Upper lobe of right lung (tissue), 1 donor: ENCODE measurements at regions not wholly inside any gene's neighbourhood (a gene's known extent, or its start where the extent isn't known, plus 50 kb on each side); places are given as distances from the start of the nearest gene placed in this dataset.

ENCODE experiments used
- ATAC-seq: fragments of 200-7000 bp; cut with Tn5 transposase; one replicate; pipeline ENCODE4 v1.9.1; 2020; ENCODE audit warnings: mild to moderate bottlenecking, moderate library complexity
- DNase-seq: peaks from one replicate; pipeline ENCODE4 v3.0.0-alpha.2; 2020
- H3K27ac ChIP-seq: fragments of 200-600 bp; one replicate; pipeline ENCODE4 v1.8.0; 2022
- H3K27me3 ChIP-seq: fragments of 200-600 bp; one replicate; pipeline ENCODE4 v1.8.0; 2022; ENCODE audit warnings: mild to moderate bottlenecking
- H3K36me3 ChIP-seq: fragments of 200-600 bp; one replicate; pipeline ENCODE4 v1.8.0; 2022
- H3K4me1 ChIP-seq: fragments of 200-600 bp; one replicate; pipeline ENCODE4 v1.8.0; 2022
- H3K4me3 ChIP-seq: fragments of 200-600 bp; one replicate; pipeline ENCODE4 v1.8.0; 2022; ENCODE audit warnings: mild to moderate bottlenecking
- H3K9me3 ChIP-seq: fragments of 200-600 bp; one replicate; pipeline ENCODE4 v1.8.0; 2022
- CTCF ChIP-seq: fragments of 200-600 bp; IDR thresholded peaks from one replicate; pipeline ENCODE4 v1.8.0; 2022; ENCODE audit warnings: antibody characterized with exemption
- intact Hi-C: fragments of 100-400 bp; cut with DNase I; formaldehyde crosslinking; loops from one replicate; pipeline ENCODE4 v1.11.0; 2022
- donor health status: DM: no; HTN: yes; CAD: no; lungs with severe emphysema.

- no peak for DNase-seq
- intact Hi-C loops, result no loop called here
- no peak for ATAC-seq
- Histone ChIP-seq H3K27ac (no peak overlapping the region), H3K27me3 (no peaks in the 10 kb centered on the region), H3K9me3 (no peaks in the 10 kb centered on the region), H3K4me3 (no peak overlapping the region), H3K36me3 (no peaks in the 10 kb centered on the region), H3K4me1 (no peaks in the 10 kb centered on the region)
- no peak for TF ChIP-seq CTCF
These were observed 826.3 kb downstream of the SLITRK6 start for GRCh38 chr13:84972907-84973306.

GRCh38 chr13:84962849-84963248 is 836.4 kb downstream of the SLITRK6 start:
- H3K27me3 ChIP-seq, result no peaks in the 10 kb centered on the region
- no peak for TF ChIP-seq CTCF
- H3K4me1 ChIP-seq, result no peaks in the 10 kb centered on the region
- DNase-seq, result no peak
- H3K4me3 ChIP-seq, result no peak overlapping the region
- H3K36me3 ChIP-seq, result no peaks in the 10 kb centered on the region
- H3K9me3 ChIP-seq, result no peaks in the 10 kb centered on the region
- ATAC-seq, result no peak
- intact Hi-C loops, result no loop called here
- no peak overlapping the region for H3K27ac ChIP-seq

GRCh38 chr13:84962141-84962750 is 837.0 kb downstream of the SLITRK6 start:
- Histone ChIP-seq H3K27ac (no peak overlapping the region), H3K4me3 (no peak overlapping the region), H3K36me3 (no peaks in the 10 kb centered on the region), H3K9me3 (no peaks in the 10 kb centered on the region), H3K4me1 (no peaks in the 10 kb centered on the region), H3K27me3 (no peaks in the 10 kb centered on the region)
- intact Hi-C loops, result no loop called here
- DNase-seq (peak; percentile 60), ATAC-seq (peak; percentile 39)
- TF ChIP-seq CTCF, result no peak

- Histone ChIP-seq H3K36me3 (no peaks in the 10 kb centered on the region), H3K27me3 (no peaks in the 10 kb centered on the region), H3K4me1 (no peaks in the 10 kb centered on the region), H3K4me3 (no peak overlapping the region), H3K9me3 (no peaks in the 10 kb centered on the region), H3K27ac (no peak overlapping the region)
- ATAC-seq (no peak), DNase-seq (peak; percentile 41)
- intact Hi-C loops, result no loop called here
- TF ChIP-seq CTCF, result no peak
These were observed 838.2 kb downstream of the SLITRK6 start for GRCh38 chr13:84961023-84961422.

GRCh38 chr13:84959818-84960217 is 839.4 kb downstream of the SLITRK6 start:
- Histone ChIP-seq H3K9me3 (no peaks in the 10 kb centered on the region), H3K27ac (no peak overlapping the region), H3K36me3 (no peaks in the 10 kb centered on the region), H3K27me3 (no peaks in the 10 kb centered on the region), H3K4me1 (no peaks in the 10 kb centered on the region), H3K4me3 (no peak overlapping the region)
- DNase-seq, result no peak
- TF ChIP-seq CTCF, result no peak
- no peak for ATAC-seq
- intact Hi-C loops, result no loop called here

GRCh38 chr13:84954636-84955035 is 844.6 kb downstream of the SLITRK6 start:
- H3K36me3 ChIP-seq, result no peaks in the 10 kb centered on the region
- no peak for TF ChIP-seq CTCF
- ATAC-seq (no peak), DNase-seq (no peak)
- H3K27me3 ChIP-seq, result no peaks in the 10 kb centered on the region
- intact Hi-C loops, result no loop called here
- no peaks in the 10 kb centered on the region for H3K4me1 ChIP-seq
- no peaks in the 10 kb centered on the region for H3K9me3 ChIP-seq
- H3K27ac ChIP-seq, result no peak overlapping the region
- no peak overlapping the region for H3K4me3 ChIP-seq
